RWPE1 (cell line): ENCODE measurements at regions not wholly inside any gene's neighbourhood (a gene's known extent, or its start where the extent isn't known, plus 50 kb on each side); places are given as distances from the start of the nearest gene placed in this dataset.

Experiments used
- CTCF ChIA-PET: fragments of 350-600 bp; sonication (Branson Sonifier 250); formaldehyde crosslinking; extraction: SDS; loops from one replicate; lab custom pipeline; 2021; lab: Yijun Ruan, JAX
- POLR2A ChIA-PET: fragments of 400-600 bp; formaldehyde crosslinking; extraction: SDS; loops from one replicate; lab custom pipeline; 2020; ENCODE audit warnings: antibody characterized with exemption; ENCODE audit not compliant: low non-redundant PET; lab: Yijun Ruan, JAX
- DNase-seq: peaks from one replicate; pipeline ENCODE4 v3.0.0; 2012; ENCODE audit warnings: low spot score
- H3K27ac ChIP-seq: fragments of 450-650 bp; 2 replicates; pipeline ENCODE4 v1.5.1; 2017
- TF ChIP-seq, protein P1 (sequence below): fragments of 450-650 bp; conservative IDR thresholded peaks from 2 replicates; pipeline ENCODE4 v1.5.1; 2017; ENCODE audit warnings: low read depth, mild to moderate bottlenecking

DNA sequence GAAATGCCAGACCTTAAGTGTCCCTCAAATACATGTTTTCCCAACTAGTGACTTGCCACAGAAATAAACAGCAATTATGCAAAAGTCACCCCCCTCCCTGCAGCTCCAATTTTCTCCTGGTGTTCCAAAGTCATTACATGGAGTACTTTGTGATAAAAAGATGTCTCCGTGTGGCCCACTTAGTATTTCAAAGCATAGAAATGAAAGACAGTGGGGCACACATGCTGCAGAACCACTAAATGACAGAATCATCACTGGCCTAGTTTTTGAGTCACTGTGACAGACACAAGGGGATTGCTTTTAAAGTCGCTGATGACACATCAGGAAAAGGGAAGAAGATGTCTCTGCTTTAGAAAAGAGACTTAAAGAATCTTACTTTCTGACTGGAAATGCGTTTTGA is 323.4 kb downstream of the PSAT1 start:
- CTCF ChIA-PET: interaction anchor here (0.7 kb wide), 1 partner anchor 217 kb away, joined by 3 read pairs; no protein-coding TSS in a partner anchor

DNA sequence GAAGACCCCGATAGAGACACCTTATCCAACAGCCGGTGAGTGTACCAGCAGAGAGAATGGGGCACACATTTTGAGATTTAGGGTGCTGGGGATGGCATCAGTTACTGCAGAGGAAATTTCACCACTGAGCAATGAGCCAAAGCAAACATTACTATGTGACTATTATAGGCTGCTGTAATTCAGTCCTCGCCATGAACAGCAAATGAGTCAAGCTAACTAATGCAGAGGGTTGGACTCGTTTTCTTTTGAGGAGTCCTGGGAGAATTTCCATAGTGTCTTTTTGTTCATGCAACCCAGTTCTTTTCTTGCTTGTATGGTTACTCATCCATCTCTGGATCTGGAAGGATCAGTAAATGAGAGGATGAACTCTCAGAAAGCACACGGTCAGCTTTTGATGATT is 323.8 kb downstream of the PSAT1 start:
- H3K27ac ChIP-seq: no peak overlapping the region
- no peak for DNase-seq
- POLR2A ChIA-PET: no interaction called here
- CTCF ChIA-PET: interaction anchor here (0.7 kb wide), 1 partner anchor 165 kb away, joined by 3 read pairs; no protein-coding TSS in a partner anchor
- TF ChIP-seq, protein P1, sequence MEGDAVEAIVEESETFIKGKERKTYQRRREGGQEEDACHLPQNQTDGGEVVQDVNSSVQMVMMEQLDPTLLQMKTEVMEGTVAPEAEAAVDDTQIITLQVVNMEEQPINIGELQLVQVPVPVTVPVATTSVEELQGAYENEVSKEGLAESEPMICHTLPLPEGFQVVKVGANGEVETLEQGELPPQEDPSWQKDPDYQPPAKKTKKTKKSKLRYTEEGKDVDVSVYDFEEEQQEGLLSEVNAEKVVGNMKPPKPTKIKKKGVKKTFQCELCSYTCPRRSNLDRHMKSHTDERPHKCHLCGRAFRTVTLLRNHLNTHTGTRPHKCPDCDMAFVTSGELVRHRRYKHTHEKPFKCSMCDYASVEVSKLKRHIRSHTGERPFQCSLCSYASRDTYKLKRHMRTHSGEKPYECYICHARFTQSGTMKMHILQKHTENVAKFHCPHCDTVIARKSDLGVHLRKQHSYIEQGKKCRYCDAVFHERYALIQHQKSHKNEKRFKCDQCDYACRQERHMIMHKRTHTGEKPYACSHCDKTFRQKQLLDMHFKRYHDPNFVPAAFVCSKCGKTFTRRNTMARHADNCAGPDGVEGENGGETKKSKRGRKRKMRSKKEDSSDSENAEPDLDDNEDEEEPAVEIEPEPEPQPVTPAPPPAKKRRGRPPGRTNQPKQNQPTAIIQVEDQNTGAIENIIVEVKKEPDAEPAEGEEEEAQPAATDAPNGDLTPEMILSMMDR: no peak

More for the DNA sequence above, 323.4 kb downstream of the PSAT1 start:
- H3K27ac ChIP-seq: no peak overlapping the region
- TF ChIP-seq, protein P1: no peak
- no peak for DNase-seq
- POLR2A ChIA-PET: no interaction called here

DNA sequence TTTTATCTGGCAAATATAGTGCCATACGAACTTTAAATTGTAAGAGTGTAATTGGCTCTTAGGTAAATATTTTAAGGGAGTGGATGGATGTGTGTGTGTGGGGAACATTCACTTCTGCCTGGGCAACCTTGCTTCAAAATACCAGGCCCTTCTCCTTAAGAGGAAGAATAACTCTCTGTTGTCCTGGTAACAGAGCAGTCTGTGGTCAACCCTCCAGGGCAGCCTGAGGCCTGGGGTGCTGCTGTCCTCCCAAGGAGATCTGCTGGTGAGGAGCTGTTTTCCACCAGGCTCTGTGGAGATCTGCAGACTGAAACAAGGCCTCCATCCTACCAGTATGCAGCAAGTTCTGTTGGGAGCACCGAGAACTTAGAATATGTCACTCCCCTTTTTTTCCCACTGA is 325.2 kb downstream of the PSAT1 start:
- H3K27ac ChIP-seq: no peak overlapping the region
- DNase-seq: no peak
- POLR2A ChIA-PET: no interaction called here
- CTCF ChIA-PET: interaction anchor here (0.6 kb wide), 1 partner anchor 512 kb away, joined by 3 read pairs; no protein-coding TSS in a partner anchor
- TF ChIP-seq, protein P1: no peak

DNA sequence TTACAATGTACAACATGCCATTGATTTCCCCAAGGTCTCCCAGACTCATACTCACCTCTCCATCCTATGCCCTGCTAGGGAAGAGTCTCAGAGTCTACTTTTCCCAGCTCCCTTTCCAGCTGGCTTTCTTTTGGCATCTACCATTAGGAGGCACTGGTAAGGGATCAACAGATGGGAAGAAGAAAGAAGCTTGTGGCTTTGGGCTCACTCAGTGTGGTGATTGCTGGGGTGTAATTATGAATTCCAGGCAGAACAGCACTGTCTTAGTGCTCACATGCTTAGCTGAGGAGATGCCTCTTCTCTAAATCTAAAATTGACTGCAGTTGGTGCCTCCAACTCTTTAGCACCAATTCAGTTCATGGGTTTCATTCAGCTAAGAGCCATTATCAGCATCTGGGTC is 330.0 kb downstream of the PSAT1 start:
- TF ChIP-seq, protein P1: no peak
- DNase-seq: no peak
- H3K27ac ChIP-seq: no peak overlapping the region
- ChIA-PET POLR2A (no interaction called here), CTCF (no interaction called here)

DNA sequence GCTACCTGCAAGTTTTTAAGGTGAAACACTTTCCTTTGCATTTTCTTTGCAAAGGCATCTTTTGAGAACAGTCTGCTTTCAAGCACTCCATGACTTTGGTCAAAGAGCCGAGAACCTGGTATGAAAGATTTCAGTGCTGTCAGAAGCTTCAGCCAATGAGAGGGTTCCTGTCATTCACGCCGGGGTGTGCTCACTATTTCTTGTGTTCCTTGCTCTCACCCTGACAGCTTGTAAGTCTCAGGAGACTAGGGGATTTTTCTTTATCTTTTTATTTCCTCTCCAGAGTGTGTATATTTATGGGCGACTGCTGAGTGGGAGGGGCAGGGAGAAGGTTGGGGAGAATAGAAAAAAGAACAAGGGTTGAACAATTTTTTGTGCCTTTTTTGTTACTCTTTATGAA is 334.0 kb downstream of the PSAT1 start:
- CTCF ChIA-PET: no interaction called here
- TF ChIP-seq, protein P1: no peak
- no peak overlapping the region for H3K27ac ChIP-seq
- POLR2A ChIA-PET: no interaction called here
- DNase-seq: no peak

DNA sequence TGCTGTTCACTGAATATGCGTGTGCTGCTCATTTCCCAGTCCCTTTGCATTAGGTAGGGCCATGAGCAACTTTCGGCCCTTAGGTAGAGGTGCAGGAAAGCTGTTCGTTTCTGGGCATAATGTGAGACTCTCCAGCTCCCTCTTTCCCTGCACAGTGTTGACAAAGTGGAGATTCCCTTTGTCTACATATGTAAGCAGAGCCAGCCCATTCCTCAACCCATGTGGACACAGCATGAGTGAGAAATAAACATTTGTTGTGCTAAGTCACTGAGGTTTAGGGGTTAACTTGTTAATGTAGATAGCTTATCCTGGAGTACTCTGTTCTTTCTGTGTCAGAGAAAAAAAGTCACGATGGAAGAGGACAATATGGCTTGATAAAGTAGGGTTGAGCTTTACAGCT is 343.8 kb downstream of the PSAT1 start:
- DNase-seq: no peak
- ChIA-PET CTCF (no interaction called here), POLR2A (no interaction called here)
- H3K27ac ChIP-seq: no peak overlapping the region
- TF ChIP-seq, protein P1: no peak
